ENCODE measurements at regions not wholly inside any gene's neighbourhood (a gene's known extent, or its start where the extent isn't known, plus 50 kb on each side); places are given as distances from the start of the nearest gene placed in this dataset.
"Not testable (repeated sequence)": the region's sequence is repeated elsewhere in the genome, so short reads cannot be mapped to it uniquely, and the experiment has no call there.

- Histone ChIP-seq H3K27ac (ENCODE audit: low read depth, low read length) (no peak overlapping the region), H3K36me3 (ENCODE audit: control insufficient read depth, insufficient read depth, low read length) (no peaks in the 10 kb centered on the region), H3K4me1 (ENCODE audit: control insufficient read depth, insufficient read depth, low read length) (no peaks in the 10 kb centered on the region), H3K27me3 (ENCODE audit: control insufficient read depth, insufficient read depth, low read length) (no peaks in the 10 kb centered on the region), H3K4me3 (ENCODE audit: low read depth, low read length) (no peak overlapping the region), H3K9ac (ENCODE audit: low read depth, low read length) (no peak overlapping the region), H3K9me3 (ENCODE audit: control insufficient read depth, insufficient read depth, low read length) (no peaks in the 10 kb centered on the region)
These were observed 1351.8 kb downstream of the FSCB start for GRCh38 chr14:43155258-43155657.

- no peaks in the 10 kb centered on the region for H3K9me3 ChIP-seq (ENCODE audit: control insufficient read depth, insufficient read depth, low read length)
- H3K4me1 ChIP-seq (ENCODE audit: control insufficient read depth, insufficient read depth, low read length) = no peaks in the 10 kb centered on the region; the same call in 1 of the 2 replicates
- no peak overlapping the region for H3K27ac ChIP-seq (ENCODE audit: low read depth, low read length)
- no peak overlapping the region for H3K9ac ChIP-seq (ENCODE audit: low read depth, low read length)
- H3K4me3 ChIP-seq (ENCODE audit: low read depth, low read length) = no peak overlapping the region
- no peaks in the 10 kb centered on the region for H3K36me3 ChIP-seq (ENCODE audit: control insufficient read depth, insufficient read depth, low read length)
- H3K27me3 ChIP-seq (ENCODE audit: control insufficient read depth, insufficient read depth, low read length) = no peaks in the 10 kb centered on the region
These were observed 1359.6 kb downstream of the FSCB start for GRCh38 chr14:43147485-43147884.

GRCh38 chr14:43145361-43145760, 1361.7 kb downstream of the FSCB start:
- no peaks in the 10 kb centered on the region for H3K27me3 ChIP-seq (ENCODE audit: control insufficient read depth, insufficient read depth, low read length)
- H3K9ac ChIP-seq (ENCODE audit: low read depth, low read length) = no peak overlapping the region
- no peak overlapping the region for H3K27ac ChIP-seq (ENCODE audit: low read depth, low read length)

GRCh38 chr14:43143106-43143505, 1364.0 kb downstream of the FSCB start:
- no peaks in the 10 kb centered on the region; the same call in 1 of the 2 replicates for H3K4me1 ChIP-seq (ENCODE audit: control insufficient read depth, insufficient read depth, low read length)
- H3K36me3 ChIP-seq (ENCODE audit: control insufficient read depth, insufficient read depth, low read length) = no peaks in the 10 kb centered on the region
- no peak overlapping the region for H3K27ac ChIP-seq (ENCODE audit: low read depth, low read length)
- H3K9ac ChIP-seq (ENCODE audit: low read depth, low read length) = no peak overlapping the region
- H3K27me3 ChIP-seq (ENCODE audit: control insufficient read depth, insufficient read depth, low read length) = no peaks in the 10 kb centered on the region
- H3K4me3 ChIP-seq (ENCODE audit: low read depth, low read length) = no peak overlapping the region
- H3K9me3 ChIP-seq (ENCODE audit: control insufficient read depth, insufficient read depth, low read length) = no peaks in the 10 kb centered on the region

More at GRCh38 chr14:43145361-43145760, 1361.7 kb downstream of the FSCB start:
- no peak overlapping the region for H3K4me3 ChIP-seq (ENCODE audit: low read depth, low read length)
- no peaks in the 10 kb centered on the region; the same call in 1 of the 2 replicates for H3K4me1 ChIP-seq (ENCODE audit: control insufficient read depth, insufficient read depth, low read length)
- no peaks in the 10 kb centered on the region for H3K36me3 ChIP-seq (ENCODE audit: control insufficient read depth, insufficient read depth, low read length)
- H3K9me3 ChIP-seq (ENCODE audit: control insufficient read depth, insufficient read depth, low read length) = no peaks in the 10 kb centered on the region

GRCh38 chr14:43141636-43142191, 1365.4 kb downstream of the FSCB start:
- H3K4me1 ChIP-seq (ENCODE audit: control insufficient read depth, insufficient read depth, low read length) = no peaks in the 10 kb centered on the region
- no peaks in the 10 kb centered on the region for H3K36me3 ChIP-seq (ENCODE audit: control insufficient read depth, insufficient read depth, low read length)
- peaks cover 9% of the 10 kb centered on the region for H3K9me3 ChIP-seq (ENCODE audit: control insufficient read depth, insufficient read depth, low read length)
- H3K27ac ChIP-seq (ENCODE audit: low read depth, low read length) = no peak overlapping the region
- H3K27me3 ChIP-seq (ENCODE audit: control insufficient read depth, insufficient read depth, low read length) = no peaks in the 10 kb centered on the region
- no peak overlapping the region for H3K9ac ChIP-seq (ENCODE audit: low read depth, low read length)
- H3K4me3 ChIP-seq (ENCODE audit: low read depth, low read length) = no peak overlapping the region

GRCh38 chr14:43140453-43140852, 1366.6 kb downstream of the FSCB start:
- Histone ChIP-seq H3K9me3 (ENCODE audit: control insufficient read depth, insufficient read depth, low read length) (peaks cover 21% of the 10 kb centered on the region), H3K27ac (ENCODE audit: low read depth, low read length) (no peak overlapping the region), H3K36me3 (ENCODE audit: control insufficient read depth, insufficient read depth, low read length) (no peaks in the 10 kb centered on the region), H3K9ac (ENCODE audit: low read depth, low read length) (no peak overlapping the region), H3K4me1 (ENCODE audit: control insufficient read depth, insufficient read depth, low read length) (no peaks in the 10 kb centered on the region), H3K27me3 (ENCODE audit: control insufficient read depth, insufficient read depth, low read length) (no peaks in the 10 kb centered on the region), H3K4me3 (ENCODE audit: low read depth, low read length) (no peak overlapping the region)

- Histone ChIP-seq H3K9me3 (ENCODE audit: control insufficient read depth, insufficient read depth, low read length) (peaks cover 32% of the 10 kb centered on the region), H3K4me1 (ENCODE audit: control insufficient read depth, insufficient read depth, low read length) (no peaks in the 10 kb centered on the region), H3K27ac (ENCODE audit: low read depth, low read length) (no peak overlapping the region), H3K4me3 (ENCODE audit: low read depth, low read length) (no peak overlapping the region), H3K36me3 (ENCODE audit: control insufficient read depth, insufficient read depth, low read length) (no peaks in the 10 kb centered on the region), H3K27me3 (ENCODE audit: control insufficient read depth, insufficient read depth, low read length) (no peaks in the 10 kb centered on the region), H3K9ac (ENCODE audit: low read depth, low read length) (no peak overlapping the region)
These were observed 1371.1 kb downstream of the FSCB start for GRCh38 chr14:43135877-43136411.

GRCh38 chr14:43132441-43132840, 1374.6 kb downstream of the FSCB start:
- Histone ChIP-seq H3K27ac (ENCODE audit: low read depth, low read length) (no peak overlapping the region), H3K9ac (ENCODE audit: low read depth, low read length) (no peak overlapping the region), H3K27me3 (ENCODE audit: control insufficient read depth, insufficient read depth, low read length) (no peaks in the 10 kb centered on the region)

GRCh38 chr14:43128429-43128828, 1378.7 kb downstream of the FSCB start:
- H3K27me3 ChIP-seq (ENCODE audit: control insufficient read depth, insufficient read depth, low read length); H3K4me3 ChIP-seq (ENCODE audit: low read depth, low read length); H3K9me3 ChIP-seq (ENCODE audit: control insufficient read depth, insufficient read depth, low read length); H3K27ac ChIP-seq (ENCODE audit: low read depth, low read length); H3K4me1 ChIP-seq (ENCODE audit: control insufficient read depth, insufficient read depth, low read length); H3K36me3 ChIP-seq (ENCODE audit: control insufficient read depth, insufficient read depth, low read length); H3K9ac ChIP-seq (ENCODE audit: low read depth, low read length): not testable (repeated sequence)

More at GRCh38 chr14:43132441-43132840, 1374.6 kb downstream of the FSCB start:
- Histone ChIP-seq H3K4me3 (ENCODE audit: low read depth, low read length) (no peak overlapping the region), H3K9me3 (ENCODE audit: control insufficient read depth, insufficient read depth, low read length) (peaks cover 30% of the 10 kb centered on the region), H3K4me1 (ENCODE audit: control insufficient read depth, insufficient read depth, low read length) (no peaks in the 10 kb centered on the region), H3K36me3 (ENCODE audit: control insufficient read depth, insufficient read depth, low read length) (no peaks in the 10 kb centered on the region)

GRCh38 chr14:43127874-43128273, 1379.2 kb downstream of the FSCB start:
- not testable (repeated sequence) for H3K4me1 ChIP-seq (ENCODE audit: control insufficient read depth, insufficient read depth, low read length); H3K9ac ChIP-seq (ENCODE audit: low read depth, low read length); H3K4me3 ChIP-seq (ENCODE audit: low read depth, low read length); H3K36me3 ChIP-seq (ENCODE audit: control insufficient read depth, insufficient read depth, low read length); H3K9me3 ChIP-seq (ENCODE audit: control insufficient read depth, insufficient read depth, low read length); H3K27me3 ChIP-seq (ENCODE audit: control insufficient read depth, insufficient read depth, low read length); H3K27ac ChIP-seq (ENCODE audit: low read depth, low read length)

- Histone ChIP-seq H3K4me3 (ENCODE audit: low read depth, low read length) (no peak overlapping the region), H3K27me3 (ENCODE audit: control insufficient read depth, insufficient read depth, low read length) (no peaks in the 10 kb centered on the region), H3K36me3 (ENCODE audit: control insufficient read depth, insufficient read depth, low read length) (no peaks in the 10 kb centered on the region), H3K9me3 (ENCODE audit: control insufficient read depth, insufficient read depth, low read length) (peaks cover 26% of the 10 kb centered on the region), H3K27ac (ENCODE audit: low read depth, low read length) (no peak overlapping the region), H3K9ac (ENCODE audit: low read depth, low read length) (no peak overlapping the region), H3K4me1 (ENCODE audit: control insufficient read depth, insufficient read depth, low read length) (no peaks in the 10 kb centered on the region)
These were observed 1383.5 kb downstream of the FSCB start for GRCh38 chr14:43123544-43123943.

Measured in HUES48 (cell line).